CD4-positive, alpha-beta T cell treated with Interleukin-17A for 1 hour (primary cell): ENCODE measurements at regions not wholly inside any gene's neighbourhood (a gene's known extent, or its start where the extent isn't known, plus 50 kb on each side); places are given as distances from the start of the nearest gene placed in this dataset.

ENCODE experiments used
- DNase-seq: peaks from one replicate; pipeline ENCODE4 v3.0.0-alpha.2; 2020

DNA sequence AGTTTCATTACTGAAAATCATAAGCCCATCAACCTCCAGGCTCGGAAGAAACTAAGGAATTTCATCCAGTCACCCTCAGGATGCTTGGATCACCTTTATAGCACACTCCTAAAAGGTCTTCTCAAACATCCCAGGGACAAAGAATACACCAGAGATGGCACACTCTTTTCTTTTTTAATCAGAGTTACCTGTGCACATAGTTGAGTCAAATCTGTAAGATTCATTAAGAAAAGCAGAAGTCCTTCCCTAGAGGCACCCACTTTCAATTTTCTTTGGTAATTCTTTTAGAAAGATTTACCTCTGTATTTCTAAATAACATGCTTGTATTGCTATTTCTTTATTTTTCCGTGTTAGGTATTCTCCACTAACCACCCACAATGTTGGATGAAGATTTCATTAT is 50.6 kb upstream of the IL6 start:
- no peak for DNase-seq

DNA sequence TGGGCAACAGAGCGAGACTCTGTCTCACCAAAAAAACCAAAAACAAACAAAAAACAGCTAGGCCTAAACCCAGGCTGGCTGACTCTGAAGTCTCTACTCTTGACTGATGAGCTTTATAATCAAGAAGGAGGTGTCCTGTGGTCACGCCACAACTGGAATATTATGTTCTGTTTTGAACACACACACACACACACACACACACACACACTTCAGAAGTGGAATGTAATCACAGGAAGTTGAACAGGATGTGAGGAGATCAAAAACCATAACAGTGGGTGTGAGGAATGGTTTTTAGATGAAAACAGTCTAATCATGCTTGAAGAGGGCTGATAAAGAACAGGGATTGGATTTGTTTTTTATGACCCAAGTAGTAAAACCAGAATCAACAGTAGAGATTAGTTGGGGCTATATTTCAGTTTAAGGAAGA is 51.1 kb upstream of the IL6 start:
- DNase-seq = peak; percentile 79

DNA sequence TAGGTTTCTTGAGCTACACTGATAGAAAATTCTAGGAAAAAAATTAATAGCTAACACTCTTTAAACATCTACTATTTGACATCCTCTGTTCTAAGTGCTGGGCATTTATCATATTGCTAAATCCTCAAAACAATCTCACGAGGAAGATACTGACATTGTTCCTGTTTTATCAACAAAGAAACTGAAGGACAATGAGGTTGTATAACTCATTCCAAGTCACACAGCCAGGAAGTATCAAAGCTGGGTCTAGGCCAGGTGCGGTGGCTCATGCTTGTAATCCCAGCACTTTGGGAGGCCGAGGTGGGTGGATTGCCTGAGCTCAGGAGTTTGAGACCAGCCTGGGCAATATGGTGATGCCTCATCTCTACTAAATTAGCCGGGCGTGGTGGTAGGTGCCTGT is 51.6 kb upstream of the IL6 start:
- no peak for DNase-seq

DNA sequence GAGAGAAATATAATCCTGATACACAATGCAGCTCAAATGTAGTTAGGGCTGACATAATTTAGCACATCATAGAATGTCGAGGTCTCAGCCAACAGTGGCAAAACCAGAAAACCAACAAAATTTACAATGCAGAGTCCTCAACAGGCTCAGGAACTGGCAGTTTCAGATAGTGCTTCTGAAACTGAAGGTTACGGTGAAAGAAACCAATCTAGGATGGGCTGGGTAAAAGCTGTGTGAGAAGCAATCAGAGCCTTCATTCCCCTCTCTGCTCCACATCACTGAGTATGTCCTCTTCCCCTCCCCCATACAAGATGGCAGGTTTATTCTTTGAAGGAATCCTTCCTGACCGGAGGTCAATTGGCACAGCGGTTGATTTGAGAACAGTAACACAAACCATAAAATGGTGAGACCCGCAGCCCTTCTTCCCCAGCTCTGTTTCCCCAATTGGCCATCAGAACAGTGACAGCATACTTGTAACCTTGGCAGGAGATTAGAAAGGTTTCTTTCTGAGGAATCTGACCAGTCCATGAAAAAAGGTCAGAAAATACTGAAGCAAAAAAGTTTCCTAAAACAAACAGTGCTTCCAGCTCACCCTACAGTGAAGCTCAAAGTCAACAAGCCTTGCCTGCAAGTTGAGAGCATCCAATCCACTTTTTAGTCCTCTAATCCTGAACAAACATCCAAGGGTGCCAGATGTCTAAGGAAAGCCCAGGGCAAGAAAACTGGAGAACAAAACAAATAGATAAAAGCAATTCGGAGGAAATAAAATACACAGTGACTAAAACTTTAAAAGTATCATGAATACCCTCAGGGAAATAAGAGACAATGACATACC is 53.9 kb upstream of the IL6 start:
- no peak for DNase-seq

DNA sequence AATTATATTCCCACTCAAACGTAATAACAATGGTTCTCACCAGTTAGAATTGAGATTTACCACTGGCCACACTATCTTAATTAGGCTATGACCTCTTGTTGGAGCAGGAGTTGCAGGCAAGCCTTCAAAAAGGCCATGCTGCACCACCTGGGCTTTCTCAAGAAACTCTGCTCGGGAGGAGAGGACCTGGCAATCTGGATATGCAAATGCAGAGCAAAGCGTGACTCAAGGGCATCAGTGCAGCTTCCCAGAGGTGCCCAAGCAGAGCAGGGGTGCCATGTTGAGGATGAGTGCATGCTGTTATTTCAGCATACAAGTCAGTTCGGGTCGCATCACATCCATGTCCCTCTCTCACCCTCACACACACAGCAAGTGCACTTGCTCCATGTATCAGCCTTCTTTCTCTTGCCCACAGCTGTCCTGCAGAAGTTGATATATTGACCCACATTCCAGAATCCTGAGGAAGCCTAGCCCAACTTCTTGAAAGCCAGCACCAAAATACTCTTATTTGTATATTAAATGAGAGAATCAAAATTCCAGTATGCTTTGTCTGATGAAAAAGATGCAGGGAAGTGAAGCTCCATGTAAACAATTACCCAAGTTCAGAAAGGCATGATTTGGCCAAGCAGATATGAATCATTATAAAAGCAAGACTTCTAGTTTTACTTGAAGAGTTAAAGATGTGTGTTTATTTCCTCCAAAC is 55.7 kb upstream of the IL6 start:
- DNase-seq = no peak

DNA sequence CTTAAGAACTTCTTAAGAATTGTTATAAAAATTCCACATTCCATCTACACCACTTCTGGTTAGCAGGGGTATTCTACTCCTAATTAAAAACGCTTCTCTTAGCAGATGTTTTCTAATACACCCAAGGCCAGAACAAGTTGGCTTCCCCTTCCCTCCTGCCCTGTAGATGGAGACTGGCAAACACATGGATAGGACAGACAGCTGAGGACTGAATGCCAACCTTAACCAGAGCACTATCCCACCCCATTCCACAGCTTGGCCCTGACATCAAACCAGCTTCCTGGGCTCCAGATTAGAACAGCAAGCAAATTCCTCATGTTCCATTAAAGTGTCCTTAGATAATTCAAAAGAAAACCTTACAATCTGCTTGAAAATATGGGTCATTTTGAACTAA is 56.6 kb upstream of the IL6 start:
- no peak for DNase-seq

DNA sequence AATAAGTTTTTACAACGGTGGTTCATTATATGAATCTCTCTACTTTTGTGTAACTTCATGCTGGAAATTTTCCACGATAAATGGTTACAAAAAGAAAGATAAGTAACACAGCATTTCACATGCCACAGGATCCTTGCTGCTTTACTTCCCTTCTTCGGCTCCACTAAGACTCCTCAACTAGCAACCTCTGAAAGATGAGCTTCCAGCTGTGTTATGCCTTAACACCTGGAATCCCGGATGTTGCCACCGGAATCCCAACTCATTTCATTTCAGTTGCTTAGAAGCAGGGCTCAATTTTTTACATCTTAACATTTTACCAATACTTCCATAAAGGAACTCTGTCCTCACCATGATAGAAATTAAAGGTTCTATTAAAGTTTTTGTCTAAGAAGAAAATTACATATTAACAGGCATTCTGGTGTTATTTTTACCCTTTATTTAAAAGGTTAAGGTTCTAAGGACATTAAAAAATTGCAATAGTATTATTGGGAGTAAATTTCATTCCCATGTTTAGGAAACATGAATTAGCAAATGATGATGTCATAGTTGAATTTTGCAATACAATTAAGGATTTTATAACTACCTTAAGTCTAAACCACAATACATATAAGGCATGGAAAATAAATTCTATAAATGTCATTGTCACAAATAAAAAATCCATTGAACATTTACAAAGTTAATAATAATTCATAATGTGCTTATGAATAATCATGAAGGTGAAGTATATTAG is 57.1 kb upstream of the IL6 start:
- no peak for DNase-seq

DNA sequence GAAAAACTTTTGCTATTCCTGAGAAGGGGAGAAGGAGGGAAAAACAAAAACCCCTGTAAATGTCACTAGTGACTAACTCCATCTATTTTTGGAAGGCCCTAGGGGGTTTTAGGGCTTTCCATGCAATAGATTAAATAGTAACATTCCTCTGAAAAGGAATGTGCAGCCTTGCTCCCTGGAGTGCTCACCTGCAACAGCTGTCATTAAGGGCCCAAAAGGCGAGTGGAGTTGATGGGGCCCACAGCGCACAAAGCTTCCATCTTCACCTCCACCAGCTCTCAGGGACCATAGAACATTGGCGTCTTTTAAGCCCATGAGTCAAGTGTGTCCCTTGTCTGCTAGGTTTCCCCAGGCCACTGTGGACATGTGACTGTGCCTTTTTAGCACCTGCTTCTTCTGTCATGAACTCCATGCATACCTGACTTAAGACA is 58.0 kb upstream of the IL6 start:
- DNase-seq = no peak

DNA sequence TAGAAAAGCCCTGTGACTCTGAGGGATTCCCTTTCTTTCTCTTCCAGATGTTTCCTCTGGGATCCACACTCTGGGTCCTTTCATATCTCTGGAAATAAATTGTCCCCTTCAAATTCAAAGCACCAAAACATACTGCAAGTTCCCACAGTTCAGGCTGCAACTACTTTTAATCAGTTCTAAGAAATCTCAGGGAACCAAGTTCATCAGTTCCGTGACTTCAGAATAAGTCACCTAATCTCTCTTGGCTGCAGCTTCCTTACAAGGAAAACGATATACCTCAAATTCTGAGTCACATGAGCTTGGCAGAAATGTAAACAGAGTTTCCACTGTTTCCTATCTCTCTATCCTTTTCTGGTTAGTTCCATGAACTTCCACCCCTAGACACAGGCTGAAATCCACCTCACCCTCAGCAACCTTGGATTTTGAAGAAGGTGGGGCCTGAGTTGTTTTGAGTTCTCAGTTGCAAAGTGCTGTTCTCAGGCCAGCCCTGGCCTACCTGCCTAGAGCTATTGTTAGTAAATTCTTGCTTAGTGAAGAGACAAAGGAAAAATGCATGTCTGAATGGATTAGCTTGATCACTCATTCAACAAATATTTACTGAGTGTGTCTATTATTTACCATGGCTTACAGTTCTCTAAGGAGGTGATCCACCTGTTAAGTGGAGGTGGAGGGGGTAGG is 59.3 kb upstream of the IL6 start:
- no peak for DNase-seq

DNA sequence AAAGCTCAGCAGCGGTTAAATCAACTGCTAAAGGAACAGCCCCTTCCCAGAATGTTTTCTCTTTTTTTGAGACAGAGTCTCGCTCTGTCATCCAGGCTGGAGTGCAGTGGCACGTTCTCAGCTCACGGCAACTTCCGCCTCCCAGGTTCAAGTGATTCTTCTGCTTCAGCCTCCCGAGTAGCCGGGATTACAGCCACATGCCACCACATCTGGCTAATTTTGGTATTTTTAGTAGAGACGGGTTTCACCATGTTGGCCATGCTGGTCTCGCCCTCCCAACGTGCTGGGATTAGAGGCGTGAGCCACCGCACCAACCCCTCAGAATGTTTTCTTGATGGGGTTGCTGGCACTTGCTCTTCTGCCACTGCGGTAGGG is 59.8 kb upstream of the IL6 start:
- DNase-seq = no peak

DNA sequence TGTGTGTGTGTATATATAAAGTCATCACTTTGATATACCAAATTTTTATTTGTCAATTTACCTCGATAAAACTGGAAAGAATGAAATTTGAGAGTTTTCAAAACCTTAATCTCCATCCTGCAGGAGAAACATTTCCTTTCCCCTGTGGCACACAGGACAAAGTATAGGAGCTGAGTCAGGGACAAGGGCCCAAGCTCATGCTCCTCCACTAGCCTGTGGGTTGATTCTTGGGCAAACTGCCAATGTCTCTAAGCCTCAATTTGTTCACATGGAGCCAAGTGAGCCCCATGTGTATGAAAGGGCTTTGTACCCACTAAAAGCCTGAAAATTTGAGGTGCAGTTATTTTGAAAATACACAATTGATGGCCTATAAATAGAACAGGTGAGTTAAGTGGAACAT is 60.3 kb upstream of the IL6 start:
- no peak for DNase-seq

DNA sequence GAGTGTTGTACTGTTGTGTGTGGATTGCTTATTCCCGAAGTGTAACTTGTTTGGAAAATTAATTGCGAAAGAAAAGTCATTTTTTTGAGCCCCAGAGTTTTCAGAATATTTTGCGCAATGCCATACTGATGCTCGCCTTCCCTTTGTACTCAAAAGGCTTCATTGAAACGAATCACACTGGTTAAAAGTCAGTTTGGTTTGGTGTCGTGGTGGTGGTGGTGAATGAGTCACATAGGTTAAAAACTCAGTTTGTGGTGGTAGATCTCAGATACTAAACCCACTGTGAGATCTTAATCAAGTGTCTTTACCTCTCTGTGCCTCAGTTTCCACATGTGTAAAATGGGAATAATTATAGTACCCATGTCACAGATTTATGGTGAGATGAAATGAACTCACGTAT is 61.1 kb upstream of the IL6 start:
- DNase-seq = no peak

DNA sequence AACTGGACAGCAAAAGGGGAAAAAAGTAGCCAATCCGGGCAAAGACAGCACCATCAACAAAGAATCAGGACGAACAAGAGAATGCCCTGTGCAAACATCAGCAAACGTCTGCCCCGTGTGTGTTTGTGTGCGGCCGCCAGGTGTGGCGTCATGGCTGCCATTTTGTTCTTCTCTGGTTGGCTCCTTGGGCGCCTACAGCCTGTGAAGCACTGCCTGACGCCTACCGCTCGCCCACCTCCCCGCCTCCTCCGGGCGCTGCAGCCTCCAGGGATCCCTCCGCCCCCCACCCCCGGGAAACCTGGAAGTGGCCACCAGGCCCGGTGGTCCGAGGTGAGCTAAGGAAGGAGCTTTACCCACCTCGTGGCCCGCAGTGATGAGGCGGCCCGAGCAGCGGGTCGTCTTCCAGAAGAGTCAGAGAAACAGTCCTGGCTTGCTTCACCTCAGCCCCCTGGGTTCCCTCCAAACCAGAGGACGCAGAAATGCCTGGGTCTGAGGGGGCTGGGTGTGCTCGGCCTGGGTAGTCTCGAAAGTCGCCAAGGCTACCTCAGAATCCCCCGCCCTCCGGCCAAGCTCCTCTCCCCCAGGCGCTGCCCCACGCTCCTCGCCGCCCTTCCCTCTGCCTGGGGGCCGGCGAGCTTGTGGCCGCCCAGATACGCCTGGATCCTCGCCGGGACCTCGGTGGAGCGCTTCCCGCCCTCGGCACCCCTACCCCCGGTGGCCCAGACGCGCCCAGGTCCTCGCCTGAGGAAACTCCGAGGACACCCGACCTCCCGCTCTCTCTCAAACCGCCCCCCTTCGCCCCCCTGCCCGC is 61.8 kb upstream of the IL6 start:
- DNase-seq = no peak

DNA sequence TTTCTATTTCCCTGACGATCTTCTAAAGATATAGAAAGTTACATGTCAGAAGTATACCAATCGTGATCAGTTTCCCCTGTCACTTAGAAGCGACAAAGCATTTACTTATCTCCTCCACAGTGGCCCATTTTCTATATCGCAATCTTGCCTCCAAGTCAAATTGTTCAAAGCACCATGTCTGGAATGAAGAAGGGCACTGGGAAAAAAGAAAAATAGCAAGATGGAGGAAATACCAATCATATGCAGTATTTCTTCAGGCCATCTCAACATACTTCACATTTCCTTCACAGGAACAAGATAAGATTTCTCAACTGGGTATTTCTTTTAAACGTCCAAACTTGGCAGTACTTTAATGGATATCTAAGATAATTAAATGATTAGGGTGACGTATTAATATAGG is 63.3 kb upstream of the IL6 start:
- no peak for DNase-seq

DNA sequence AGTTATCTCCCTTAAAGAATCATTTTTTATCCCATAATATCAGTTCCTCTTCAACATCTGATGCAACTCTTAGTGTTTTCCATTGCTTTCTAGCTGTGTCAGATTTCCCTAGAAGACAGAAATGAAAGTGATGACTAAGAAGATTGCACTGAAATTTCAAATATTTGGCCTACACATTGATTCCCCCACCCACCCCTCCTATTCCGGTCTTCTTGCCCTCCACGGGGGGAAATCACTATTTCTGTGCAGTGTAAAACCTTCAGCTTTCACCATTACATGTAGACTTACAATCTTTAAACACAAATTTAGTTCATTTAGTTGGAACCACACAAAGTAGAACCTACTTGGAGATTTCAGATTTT is 63.7 kb upstream of the IL6 start:
- no peak for DNase-seq

DNA sequence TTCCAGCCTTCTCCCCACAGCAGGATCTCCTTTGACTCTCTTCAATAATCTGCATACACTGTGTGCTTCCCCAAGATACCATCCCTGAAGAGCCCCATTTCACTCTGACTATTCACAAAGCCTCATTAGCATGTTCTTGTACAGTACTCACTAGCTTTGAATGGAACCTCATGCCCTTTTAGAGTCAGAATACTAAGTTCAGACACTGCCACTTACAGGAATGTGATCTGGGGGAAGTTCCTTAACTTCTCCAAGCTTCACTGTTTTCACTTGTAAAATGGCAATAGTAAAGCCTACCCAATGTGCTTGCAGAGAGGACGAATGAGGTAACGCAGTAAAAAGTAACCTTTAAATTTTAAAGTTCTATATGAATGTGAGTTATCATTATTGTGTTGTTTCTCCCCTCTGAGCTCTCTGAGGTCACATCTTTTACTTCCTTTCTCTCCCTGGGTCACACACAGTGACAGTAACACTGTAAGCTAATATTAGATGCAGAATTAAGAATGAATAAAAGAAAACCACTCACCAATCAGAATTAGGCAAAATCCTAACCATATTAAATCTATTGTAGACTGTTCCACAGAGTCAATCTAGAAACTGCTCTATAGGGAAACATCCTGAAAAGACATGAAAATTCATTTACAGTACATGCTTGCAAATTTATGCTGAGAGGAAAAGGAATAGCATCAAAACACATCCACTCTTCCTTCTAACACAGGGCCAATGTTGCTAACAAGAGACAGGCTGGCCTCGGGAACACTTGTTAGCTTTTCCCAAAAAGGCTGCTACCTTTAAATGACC is 64.2 kb upstream of the IL6 start:
- no peak for DNase-seq

DNA sequence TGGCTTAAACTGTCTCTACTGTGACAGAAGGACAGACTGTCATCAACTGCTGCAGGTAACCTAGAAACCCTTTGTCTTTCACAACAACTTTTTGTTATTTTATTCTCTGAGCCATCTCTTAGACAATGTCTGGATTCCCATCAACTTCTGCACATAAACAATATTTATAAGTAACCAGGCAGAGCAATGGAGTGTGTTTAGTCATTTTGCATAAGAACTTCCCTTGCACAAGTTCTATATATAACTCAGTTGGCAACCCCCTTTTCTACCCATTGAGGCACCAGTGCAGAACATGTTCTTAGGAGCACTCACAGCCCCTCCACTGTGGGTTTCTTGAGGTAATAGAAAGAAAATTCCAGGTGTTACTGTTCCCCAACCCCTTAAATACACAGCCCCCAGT is 65.0 kb upstream of the IL6 start:
- DNase-seq = no peak

DNA sequence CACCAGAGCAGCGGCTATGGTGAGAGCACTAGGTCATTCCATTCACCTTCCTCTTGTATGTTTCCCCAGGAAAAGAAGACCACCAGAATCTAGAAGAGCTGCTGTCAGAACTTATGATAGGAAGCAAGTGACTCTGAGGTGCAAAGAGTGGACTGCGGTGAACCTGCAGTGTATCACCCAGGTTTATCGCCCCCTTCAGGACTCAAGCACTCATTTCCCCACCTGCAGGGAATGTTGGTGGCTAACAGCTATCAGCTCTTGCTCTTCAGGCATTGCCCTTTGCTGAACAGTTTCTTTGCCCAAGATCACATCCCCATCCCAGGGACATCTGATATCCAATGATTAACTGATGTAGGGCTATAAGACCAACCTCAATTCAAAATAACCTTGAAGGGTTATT is 66.3 kb upstream of the IL6 start:
- no peak for DNase-seq

DNA sequence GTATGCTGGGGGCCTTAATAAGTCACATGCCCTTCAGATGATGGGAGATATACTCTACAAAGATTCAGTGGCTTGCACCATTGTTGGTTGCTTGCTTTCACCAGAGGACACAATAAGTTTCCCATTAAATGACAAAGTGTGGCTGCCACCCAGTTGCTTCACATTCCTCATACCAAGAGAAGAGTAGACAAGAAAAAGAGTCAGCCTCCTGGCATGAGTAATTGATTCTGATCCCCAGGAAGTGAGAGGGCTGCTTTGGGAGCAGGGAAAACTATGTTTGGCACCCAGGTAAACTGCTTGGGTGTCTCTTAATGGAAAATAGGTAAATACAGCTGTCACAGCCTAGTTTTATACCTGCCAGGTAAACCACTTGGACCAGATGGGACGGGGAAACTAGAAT is 66.7 kb upstream of the IL6 start:
- no peak for DNase-seq

DNA sequence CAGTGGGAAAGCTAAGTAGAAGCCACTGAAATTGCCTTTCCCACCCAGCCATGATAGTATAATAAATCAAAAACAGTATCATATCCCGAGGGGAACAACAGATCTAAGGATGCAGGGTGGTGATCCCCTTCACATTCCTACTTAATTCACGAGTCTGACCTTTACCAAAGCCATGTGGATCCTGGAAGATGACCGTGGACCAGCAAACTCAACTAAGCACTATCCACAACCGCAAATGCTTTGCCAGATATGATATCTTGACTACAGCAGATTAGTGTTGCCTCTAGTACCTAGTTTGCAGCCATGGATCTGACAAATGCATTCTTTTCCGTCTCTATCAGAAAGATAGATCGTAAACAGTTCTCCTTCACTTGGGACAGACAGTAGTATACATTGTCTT is 67.3 kb upstream of the IL6 start:
- DNase-seq = no peak

DNA sequence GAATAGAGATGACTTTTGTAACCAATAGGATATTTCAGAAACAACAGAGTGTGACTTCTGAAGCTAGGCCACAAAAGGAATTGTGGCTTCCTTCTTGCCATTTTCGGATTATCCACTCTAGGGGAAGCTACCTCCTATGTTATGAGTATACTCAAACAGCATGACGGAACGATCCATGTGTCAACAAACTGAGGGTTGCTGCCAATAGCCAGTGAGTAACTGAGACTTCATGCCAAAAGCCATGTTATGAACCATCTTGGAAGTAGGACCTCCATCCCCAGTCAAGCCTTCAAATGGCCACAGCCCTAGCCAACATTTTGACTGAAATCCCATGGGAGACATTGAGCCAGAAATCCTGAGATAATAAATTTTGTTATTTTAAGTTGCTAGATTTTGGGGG is 69.0 kb upstream of the IL6 start:
- DNase-seq = no peak

DNA sequence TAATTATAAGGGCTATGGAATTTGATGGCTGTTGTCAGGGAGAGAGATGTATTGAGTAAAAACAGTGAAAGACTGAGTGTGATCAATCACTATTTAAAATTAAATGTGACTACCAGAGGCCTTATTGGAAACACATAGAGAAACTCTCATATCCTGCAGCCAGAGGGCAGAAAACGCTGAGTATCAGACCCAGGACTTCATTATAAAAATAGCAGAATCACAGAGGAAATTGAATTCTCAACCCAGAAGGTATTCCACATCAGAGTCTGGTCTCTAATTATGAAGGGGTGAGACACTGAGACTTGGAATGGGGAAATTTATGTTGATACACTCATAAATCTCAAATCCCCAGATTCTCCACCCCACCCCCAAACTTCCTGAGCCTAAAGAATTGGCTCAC is 69.5 kb upstream of the IL6 start:
- peak; percentile 24 for DNase-seq
